Lower lobe of right lung (tissue), 2 donors: ENCODE measurements at regions not wholly inside any gene's neighbourhood (a gene's known extent, or its start where the extent isn't known, plus 50 kb on each side); places are given as distances from the start of the nearest gene placed in this dataset.

Experiments used
- ATAC-seq, 2 donors: fragments of 200-7000 bp; cut with Tn5 transposase; one replicate each; pipeline ENCODE4 v1.9.1; 2020 to 2022; ENCODE audit warnings: mild to moderate bottlenecking in 2 of 2, moderate library complexity in 2 of 2
- DNase-seq: peaks from one replicate; pipeline ENCODE4 v3.0.0-alpha.2; 2020
- H3K27ac ChIP-seq: fragments of 200-600 bp; one replicate; pipeline ENCODE4 v1.8.0; 2022
- H3K27me3 ChIP-seq: fragments of 200-600 bp; one replicate; pipeline ENCODE4 v1.8.0; 2022; ENCODE audit warnings: low read depth
- H3K36me3 ChIP-seq: fragments of 200-600 bp; one replicate; pipeline ENCODE4 v1.8.0; 2022; ENCODE audit warnings: mild to moderate bottlenecking
- H3K4me1 ChIP-seq: fragments of 200-600 bp; one replicate; pipeline ENCODE4 v1.8.0; 2022
- H3K4me3 ChIP-seq: fragments of 200-600 bp; one replicate; pipeline ENCODE4 v1.8.0; 2022; ENCODE audit warnings: mild to moderate bottlenecking
- H3K9me3 ChIP-seq: fragments of 200-600 bp; one replicate; pipeline ENCODE4 v1.8.0; 2022
- CTCF ChIP-seq: fragments of 200-600 bp; IDR thresholded peaks from one replicate; pipeline ENCODE4 v1.8.0; 2022; ENCODE audit warnings: antibody characterized with exemption, mild to moderate bottlenecking
- intact Hi-C: fragments of 100-400 bp; cut with DNase I; formaldehyde crosslinking; loops from one replicate; pipeline ENCODE4 v1.11.0; 2022
- donor health status: DM: no; HTN: yes; CAD: no; lungs with severe emphysema.

- H3K9me3 ChIP-seq: no peaks in the 10 kb centered on the region
- DNase-seq: no peak
- no peak for ATAC-seq
- peaks cover 21% of the 10 kb centered on the region for H3K4me1 ChIP-seq
- intact Hi-C loops: no loop called here
- no peak for TF ChIP-seq CTCF
- H3K36me3 ChIP-seq: no peaks in the 10 kb centered on the region
- H3K27me3 ChIP-seq: peaks cover 65% of the 10 kb centered on the region
- H3K4me3 ChIP-seq: no peak overlapping the region
- no peak overlapping the region for H3K27ac ChIP-seq
Measured at GRCh38 chr6:166010136-166010960, 157.3 kb downstream of the TBXT start.

- Histone ChIP-seq H3K27ac (no peak overlapping the region), H3K36me3 (no peaks in the 10 kb centered on the region), H3K4me1 (peaks cover 21% of the 10 kb centered on the region), H3K4me3 (no peak overlapping the region), H3K27me3 (peaks cover 71% of the 10 kb centered on the region), H3K9me3 (no peaks in the 10 kb centered on the region)
- TF ChIP-seq CTCF: no peak
- no peak for DNase-seq
- no peak for ATAC-seq
- intact Hi-C loops: no loop called here
Measured at GRCh38 chr6:166009385-166010031, 158.1 kb downstream of the TBXT start.

GRCh38 chr6:166008441-166009369 lies 158.9 kb downstream of the TBXT start:
- DNase-seq (no peak), ATAC-seq (peak in 1 of 2 donors; percentile 35)
- H3K4me3 ChIP-seq: peak overlapping the region; percentile 12
- no peak overlapping the region for H3K27ac ChIP-seq
- peaks cover 21% of the 10 kb centered on the region for H3K4me1 ChIP-seq
- intact Hi-C loops: no loop called here
- TF ChIP-seq CTCF: no peak
- no peaks in the 10 kb centered on the region for H3K9me3 ChIP-seq
- no peaks in the 10 kb centered on the region for H3K36me3 ChIP-seq
- peaks cover 71% of the 10 kb centered on the region for H3K27me3 ChIP-seq

- Histone ChIP-seq H3K9me3 (no peaks in the 10 kb centered on the region), H3K36me3 (no peaks in the 10 kb centered on the region), H3K4me1 (peaks cover 21% of the 10 kb centered on the region), H3K27ac (no peak overlapping the region), H3K4me3 (no peak overlapping the region), H3K27me3 (peaks cover 71% of the 10 kb centered on the region)
- no peak for TF ChIP-seq CTCF
- ATAC-seq (peak in 1 of 2 donors; percentile 33), DNase-seq (no peak)
- intact Hi-C loops: no loop called here
Measured at GRCh38 chr6:166007349-166008263, 160.0 kb downstream of the TBXT start.
